Myocyte (in vitro differentiated cells): ENCODE measurements at regions not wholly inside any gene's neighbourhood (a gene's known extent, or its start where the extent isn't known, plus 50 kb on each side); places are given as distances from the start of the nearest gene placed in this dataset.
"Not testable (repeated sequence)": the region's sequence is repeated elsewhere in the genome, so short reads cannot be mapped to it uniquely, and the experiment has no call there.

Experiments
- DNase-seq: peaks from one replicate; pipeline ENCODE4 v3.0.0-alpha.2; 2012; ENCODE audit warnings: low read depth

- no peak for DNase-seq
Observed at GRCh38 chr5:89575319-89575718, 692.3 kb upstream of the MEF2C start.

GRCh38 chr5:89573345-89573744, 690.4 kb upstream of the MEF2C start:
- DNase-seq, result no peak

- DNase-seq, result no peak
Observed at GRCh38 chr5:89572696-89573095, 689.7 kb upstream of the MEF2C start.

DNA sequence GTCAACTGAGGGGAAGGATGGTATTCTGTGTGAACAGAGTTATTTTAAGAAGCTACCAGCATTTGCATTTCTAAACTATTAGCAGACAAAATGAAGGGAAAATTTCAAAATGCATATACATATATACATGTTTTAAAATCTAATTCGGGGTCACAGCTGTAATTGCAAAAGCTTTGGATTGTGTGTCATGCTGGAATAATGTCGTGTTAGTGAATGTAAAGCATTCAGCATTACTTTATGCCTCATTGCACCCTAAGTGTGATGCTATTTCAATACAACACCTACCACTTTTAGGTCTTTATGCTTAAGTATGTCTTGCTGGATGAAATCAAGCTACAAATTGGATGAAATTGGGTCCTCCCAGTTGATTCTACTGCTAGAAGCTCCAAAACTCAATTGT, 687.6 kb upstream of the MEF2C start:
- no peak for DNase-seq

GRCh38 chr5:89566340-89566739, 683.4 kb upstream of the MEF2C start:
- DNase-seq, result no peak

DNA sequence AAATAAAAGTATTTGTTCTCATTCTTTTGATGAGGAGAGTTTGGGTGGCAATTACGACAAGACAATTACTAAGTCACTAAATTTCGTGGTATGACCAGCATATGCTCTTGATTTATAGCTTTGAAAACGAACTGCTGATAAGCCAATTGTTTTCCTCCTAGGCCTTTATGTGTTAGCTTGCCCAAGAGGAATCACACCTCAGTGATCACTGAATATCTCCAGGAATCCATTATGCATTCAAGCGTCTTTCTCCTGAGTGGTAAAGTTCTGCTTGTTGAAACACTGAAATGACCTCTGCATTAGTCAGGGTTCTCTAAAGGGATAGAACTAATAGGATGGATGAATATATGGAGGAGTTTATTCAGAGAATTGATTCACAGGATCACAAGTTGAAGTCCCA, 677.7 kb upstream of the MEF2C start:
- no peak for DNase-seq

DNA sequence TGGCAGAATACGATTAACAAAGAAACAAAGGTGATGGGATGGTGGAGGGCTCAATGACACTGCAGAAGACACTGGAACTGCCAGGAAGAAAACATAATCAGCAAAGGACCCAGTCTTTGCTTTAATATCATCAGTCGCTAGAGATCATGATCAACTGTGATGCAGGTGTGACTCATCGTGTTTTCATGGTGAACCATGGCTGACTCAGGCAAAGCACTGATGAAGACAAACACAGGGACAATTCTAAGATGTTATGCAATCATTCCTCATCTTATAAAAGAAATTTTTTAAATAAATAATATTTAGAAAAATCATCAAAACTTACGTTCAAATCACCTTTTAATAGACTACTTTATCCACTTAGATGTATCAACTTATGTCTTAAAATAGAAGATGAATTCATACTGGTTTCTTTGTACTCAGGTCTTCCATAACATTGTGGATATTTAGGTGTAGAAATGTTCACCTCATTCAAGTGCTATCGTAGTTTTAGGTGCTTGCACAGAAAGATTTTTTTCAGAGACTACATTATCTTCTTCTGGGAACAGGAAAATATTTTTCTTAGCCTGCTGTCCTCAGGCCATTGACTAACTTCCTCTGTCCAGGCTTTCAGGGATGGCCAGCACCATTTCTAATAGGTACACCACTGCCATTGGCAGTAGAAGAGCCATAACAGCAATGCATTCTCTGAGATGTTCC, 673.4 kb upstream of the MEF2C start:
- peak; percentile 61 for DNase-seq

DNA sequence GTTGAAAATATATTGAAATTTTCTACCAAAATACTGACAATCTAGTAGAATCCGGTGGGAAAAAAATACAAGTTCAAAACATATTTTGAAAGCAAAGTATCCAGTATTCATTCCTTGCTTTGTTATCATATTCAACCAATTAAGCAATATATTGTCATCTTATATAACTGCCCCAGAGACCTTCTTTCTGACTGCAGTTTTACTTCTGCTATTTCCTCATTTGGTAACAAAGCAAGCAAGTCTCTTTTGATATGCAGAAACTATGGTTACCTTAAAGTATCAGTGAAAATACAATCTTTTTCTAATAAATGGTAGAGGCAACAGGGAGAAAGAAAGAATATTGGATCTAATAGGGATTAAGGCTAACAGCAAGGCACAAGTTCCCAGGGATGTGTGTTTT, 663.7 kb upstream of the MEF2C start:
- no peak for DNase-seq

DNA sequence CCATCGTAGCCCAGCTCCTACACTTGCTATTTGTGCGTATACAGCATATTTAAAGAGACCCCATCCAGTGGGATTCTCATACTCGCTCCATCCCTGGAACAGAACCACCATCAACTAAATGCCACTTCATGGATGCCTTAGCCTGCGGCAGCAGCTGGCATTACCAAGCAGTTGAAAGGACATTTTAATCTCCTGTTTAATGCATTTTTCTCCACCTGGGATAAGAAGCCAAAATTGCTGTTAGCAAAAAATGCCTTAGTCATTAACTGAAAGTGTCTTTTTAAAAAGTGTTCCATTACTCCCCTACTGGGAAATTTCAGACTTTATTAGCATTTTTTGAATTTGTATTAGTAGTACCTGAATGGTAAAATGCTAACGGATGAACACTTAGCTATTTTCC, 662.6 kb upstream of the MEF2C start:
- no peak for DNase-seq

DNA sequence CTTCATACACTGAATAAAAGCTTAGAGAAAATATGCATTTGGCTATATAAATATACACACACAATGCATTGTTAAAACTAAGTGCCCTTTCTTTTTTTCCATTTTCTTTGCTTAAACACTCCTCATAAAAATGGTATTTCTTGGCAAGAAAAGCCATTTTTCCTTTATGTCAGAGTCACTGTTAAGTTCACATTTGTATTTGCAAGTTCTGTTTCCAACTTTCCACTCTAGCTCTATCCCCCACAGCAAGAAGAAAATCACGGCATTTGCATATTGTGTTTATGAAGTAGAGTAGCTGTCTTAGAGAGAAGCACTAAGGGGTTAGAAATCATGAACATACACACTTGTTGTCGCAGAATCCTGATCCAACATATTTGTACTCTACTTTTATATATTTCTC, 662.1 kb upstream of the MEF2C start:
- DNase-seq, result no peak

GRCh38 chr5:89542736-89543135, 659.8 kb upstream of the MEF2C start:
- DNase-seq, result no peak

DNA sequence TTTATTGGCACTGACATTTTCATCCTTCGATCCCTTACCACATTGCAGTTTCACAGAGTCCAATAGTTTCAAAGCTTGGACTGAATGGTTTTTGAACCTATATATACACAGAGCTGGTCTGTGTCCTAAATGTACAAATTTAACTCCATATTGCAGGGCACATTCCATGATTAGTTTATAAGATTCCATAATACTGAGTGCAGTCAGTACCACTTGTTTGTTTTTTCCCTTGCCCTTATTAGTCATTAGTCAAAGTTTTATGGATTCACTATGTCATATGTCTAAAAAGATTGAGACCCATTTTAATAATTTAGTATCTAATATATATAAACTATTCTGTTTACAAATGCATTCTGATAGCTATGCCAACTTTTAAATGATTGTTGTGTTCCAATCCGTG, 654.8 kb upstream of the MEF2C start:
- no peak for DNase-seq

- DNase-seq, result peak; percentile 61
Observed at GRCh38 chr5:89536020-89536419, 653.0 kb upstream of the MEF2C start.

DNA sequence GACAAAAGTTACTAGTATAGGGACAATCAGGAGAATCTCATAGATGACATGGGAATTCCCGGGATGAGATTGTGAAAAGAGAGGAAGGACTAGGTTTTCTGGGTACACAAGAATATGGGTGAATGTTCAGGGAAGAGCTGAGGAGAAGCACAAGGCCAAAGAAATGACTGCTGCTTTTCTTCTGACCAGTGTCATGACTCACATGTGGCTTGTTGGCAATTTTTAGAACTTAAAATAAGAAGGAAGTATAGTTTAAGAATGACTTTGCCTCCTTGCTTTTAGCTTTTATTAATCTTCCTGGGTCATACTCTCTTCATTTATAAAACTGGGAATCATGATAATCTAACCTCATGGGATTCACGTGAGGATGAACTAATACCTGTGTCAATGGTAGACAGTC, 652.4 kb upstream of the MEF2C start:
- DNase-seq, result peak; percentile 56

GRCh38 chr5:89534331-89534730, 651.3 kb upstream of the MEF2C start:
- DNase-seq, result peak; percentile 7

DNA sequence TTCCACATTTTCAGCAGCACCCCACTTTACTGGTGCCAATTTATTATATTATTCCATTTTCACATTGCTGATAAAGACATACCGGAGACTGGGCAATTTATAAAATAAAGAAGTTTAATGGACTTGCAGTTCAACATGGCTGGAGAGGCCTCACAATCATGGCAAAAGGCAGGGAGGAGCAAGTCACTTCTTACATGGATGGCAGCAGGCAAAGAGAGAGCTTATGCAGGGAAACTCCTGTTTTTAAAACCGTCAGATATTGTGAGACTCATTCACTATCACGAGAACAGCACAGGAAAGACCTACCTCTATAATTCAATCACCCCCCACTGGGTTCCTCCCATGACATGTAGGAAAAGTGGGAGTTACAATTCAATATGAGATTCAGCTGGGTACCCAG, 641.8 kb upstream of the MEF2C start:
- no peak for DNase-seq

GRCh38 chr5:89523867-89524266, 640.9 kb upstream of the MEF2C start:
- not testable (repeated sequence) for DNase-seq

DNA sequence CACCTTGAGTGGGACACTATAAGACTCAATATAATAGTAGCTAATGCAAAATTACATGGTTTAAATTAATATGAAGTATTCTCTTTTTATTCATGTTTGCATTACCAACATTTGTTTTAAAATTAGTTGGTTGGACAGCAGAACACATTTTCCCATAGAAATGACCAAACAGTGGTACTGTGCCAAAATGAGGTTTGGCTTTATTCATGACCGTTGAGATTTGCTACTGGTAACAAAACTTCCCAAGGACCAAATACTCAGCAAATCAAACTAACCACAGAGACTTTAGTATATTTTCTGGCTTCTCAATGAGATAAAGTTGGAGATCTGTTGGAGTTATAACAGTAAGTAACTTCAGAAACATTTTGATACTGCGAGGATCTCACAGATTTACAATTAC, 637.8 kb upstream of the MEF2C start:
- peak; percentile 25 for DNase-seq

DNA sequence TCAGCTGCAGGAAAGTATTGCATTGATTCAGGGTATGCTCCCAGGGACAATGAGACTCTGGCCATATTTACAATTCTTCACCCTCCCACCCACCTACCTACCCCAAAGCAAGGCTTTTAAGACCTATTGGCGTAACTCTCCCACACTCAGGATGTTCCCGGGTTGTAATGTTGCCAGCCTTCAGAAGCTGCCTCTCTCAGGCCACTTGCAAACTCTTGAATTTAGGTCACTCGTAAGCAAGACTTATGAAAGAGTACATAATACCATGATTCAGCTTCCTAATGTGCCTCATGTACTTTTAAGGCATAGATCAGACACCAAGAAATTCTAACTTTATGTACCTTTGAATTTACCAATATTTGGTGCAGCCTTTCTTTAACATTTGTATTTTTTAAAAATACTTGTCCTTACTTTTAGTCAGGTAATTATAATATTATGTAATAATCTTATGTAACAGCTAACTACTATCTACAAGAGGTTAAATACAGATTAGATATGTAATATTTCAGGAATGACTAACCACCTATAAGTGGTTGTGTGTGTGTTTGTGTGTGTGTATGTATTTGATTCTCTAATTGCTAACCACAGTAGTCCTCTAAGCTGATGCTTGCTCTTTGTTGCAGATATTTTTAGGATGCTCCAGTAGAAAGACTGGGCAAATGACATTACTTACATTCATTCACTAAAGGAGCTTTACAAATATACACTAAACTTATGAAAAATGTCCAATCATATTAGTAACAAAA, 630.5 kb upstream of the MEF2C start:
- DNase-seq, result peak; percentile 30

- no peak for DNase-seq
Observed at GRCh38 chr5:89504051-89504450, 621.1 kb upstream of the MEF2C start.

DNA sequence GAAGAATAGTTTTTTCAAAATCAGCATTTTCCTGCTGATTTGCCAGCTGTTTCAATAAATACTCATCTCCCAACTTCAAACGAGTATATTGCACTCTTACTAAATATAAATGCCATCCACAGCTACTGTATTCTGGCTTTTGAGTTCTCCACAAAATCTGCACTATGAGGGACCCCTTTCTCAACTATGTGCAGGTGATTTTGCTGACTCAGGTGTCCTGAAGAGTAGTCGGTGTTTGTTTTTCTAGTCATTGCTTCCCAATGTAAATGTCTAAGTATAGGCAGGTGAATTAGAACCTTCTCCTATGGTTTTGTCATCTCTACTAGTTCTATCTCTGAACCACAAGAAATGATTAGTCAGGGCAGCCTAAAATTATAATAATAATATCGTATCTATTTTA, 616.8 kb upstream of the MEF2C start:
- no peak for DNase-seq

DNA sequence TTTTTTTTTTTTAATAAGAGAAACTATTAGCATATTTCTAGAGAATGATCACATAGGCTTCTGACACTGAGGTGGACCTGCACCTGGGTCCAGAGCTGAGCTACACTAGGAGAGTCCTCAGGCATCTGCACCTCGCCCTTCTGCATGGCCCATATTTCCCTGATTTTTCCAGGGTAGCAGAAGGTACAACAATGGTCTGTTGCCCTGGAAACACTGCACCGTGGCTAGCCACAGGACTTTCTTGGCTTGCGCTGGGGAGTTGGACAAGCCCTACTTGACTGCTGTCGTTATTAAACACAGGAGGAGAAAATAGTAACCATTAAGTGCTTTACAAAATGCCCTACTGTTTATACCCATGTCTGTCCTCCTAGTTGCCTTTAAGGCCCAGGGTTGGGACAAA, 615.7 kb upstream of the MEF2C start:
- DNase-seq, result peak; percentile 69

GRCh38 chr5:89493414-89493813, 610.4 kb upstream of the MEF2C start:
- DNase-seq, result no peak
